ENCODE measurements at regions not wholly inside any gene's neighbourhood (a gene's known extent, or its start where the extent isn't known, plus 50 kb on each side); places are given as distances from the start of the nearest gene placed in this dataset.

DNA sequence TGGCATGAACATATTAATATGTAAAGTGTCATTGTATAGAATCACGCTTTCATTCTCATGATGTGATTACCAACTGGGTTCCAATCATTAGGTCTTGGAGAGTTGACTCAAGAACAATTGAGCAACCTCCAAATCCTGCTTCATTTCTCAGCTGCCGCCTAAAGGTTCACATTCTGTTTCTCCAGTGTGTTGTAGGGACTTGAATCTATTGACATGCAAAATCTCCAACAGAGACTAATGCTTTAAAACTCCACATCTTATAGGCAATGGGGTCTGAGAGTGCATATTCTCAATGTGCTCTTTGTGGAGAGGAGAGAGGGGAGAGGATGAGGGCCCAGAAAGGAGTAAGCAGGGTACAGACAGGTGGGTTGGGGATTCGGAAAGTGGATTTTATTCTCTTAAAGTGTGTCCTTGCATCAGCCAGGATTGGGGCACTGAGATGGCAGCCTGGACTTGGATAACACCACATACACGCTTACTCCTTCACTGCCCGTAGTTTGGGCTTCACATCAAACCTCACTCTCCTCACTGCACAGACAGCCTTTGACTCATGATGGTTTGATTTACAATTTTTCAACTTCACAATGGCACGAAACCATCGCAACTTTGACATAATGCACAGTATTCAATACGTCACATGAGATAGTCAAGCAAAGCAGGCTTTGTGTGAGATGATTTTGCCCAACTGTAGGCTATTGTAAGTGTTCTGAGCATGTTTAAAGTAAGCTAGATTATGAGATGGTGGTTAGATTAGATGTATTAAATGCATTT lies 241.3 kb upstream of the IRS2 start:
- TF ChIP-seq, protein P1, sequence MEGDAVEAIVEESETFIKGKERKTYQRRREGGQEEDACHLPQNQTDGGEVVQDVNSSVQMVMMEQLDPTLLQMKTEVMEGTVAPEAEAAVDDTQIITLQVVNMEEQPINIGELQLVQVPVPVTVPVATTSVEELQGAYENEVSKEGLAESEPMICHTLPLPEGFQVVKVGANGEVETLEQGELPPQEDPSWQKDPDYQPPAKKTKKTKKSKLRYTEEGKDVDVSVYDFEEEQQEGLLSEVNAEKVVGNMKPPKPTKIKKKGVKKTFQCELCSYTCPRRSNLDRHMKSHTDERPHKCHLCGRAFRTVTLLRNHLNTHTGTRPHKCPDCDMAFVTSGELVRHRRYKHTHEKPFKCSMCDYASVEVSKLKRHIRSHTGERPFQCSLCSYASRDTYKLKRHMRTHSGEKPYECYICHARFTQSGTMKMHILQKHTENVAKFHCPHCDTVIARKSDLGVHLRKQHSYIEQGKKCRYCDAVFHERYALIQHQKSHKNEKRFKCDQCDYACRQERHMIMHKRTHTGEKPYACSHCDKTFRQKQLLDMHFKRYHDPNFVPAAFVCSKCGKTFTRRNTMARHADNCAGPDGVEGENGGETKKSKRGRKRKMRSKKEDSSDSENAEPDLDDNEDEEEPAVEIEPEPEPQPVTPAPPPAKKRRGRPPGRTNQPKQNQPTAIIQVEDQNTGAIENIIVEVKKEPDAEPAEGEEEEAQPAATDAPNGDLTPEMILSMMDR (IDR thresholded peaks at IDR 0.05), result no peak
- TF ChIP-seq POLR2AphosphoS5 (IDR thresholded peaks at IDR 0.05), result no peak
- no peak for TF ChIP-seq POLR2A (IDR thresholded peaks at IDR 0.05)
